GM21619 (cell line): ENCODE measurements at regions not wholly inside any gene's neighbourhood (a gene's known extent, or its start where the extent isn't known, plus 50 kb on each side); places are given as distances from the start of the nearest gene placed in this dataset.

Experiments
- ATAC-seq: cut with Tn5 transposase; IDR thresholded peaks from one replicate; pipeline ENCODE4 v1.9.1; 2021; ENCODE audit not compliant: unreplicated experiment

DNA sequence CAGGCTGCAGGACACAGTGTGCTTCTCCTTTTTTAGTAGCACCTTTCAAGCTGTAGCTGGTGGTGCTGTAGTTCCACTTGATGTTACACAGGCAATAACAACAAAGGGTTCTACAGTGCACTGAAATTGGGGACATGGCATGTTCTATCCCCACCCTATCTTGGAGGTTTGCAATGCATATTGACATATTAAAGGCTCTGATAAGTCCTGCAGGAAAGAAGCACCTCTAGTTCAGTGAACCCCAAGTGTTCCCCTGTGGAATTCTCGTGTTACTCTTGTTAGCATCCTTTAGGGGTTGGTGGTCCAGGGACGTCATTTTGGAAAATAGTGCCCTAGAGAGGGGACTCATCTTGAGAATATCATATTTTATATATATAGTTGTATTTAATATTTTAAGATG, 337.6 kb downstream of the DHX35 start:
- no peak for ATAC-seq

DNA sequence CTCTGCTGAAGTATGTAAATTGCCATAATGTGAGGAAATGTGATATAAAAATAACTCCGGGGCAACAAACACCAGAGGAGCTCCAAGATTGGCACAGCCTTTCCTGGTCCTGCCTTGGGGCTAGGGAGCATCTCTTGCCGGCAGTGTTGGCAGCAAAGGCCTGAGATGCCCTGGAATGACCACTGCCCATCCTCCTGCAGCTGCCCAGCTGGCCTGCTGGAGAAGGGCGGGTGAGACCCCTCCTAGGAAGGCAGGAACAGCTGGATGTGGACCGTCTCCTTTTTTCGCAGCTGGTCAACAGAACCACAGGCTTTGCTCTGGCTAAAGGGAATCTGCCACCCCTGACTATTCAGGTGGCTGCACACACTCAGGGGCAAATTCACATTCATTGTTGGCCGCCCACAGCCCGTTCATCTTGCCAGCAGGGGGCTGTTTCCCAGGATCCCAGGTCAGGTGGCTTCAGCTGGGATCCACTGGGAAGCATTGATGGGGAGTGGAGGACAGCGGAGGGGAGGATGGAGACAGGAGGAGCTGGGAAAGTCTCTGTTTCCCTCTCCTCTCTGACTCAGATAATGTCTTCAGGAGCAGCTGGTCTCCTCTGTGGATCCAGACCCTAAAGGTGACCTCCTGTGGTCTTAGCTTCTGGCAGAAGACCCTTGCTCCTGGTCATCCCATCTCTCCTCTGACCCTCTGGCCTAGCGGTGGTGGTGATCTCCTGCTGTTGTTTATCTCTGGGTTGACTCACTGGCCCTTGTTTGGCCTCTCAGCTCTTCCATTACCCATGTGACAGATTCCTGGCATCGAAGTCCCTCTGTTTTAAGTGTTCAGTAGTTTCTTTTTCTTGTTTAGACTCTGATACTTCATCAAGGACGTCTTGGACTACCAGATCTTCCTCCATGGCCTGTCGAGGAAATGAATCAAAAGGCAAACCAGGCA, 336.7 kb downstream of the DHX35 start:
- ATAC-seq: no peak

DNA sequence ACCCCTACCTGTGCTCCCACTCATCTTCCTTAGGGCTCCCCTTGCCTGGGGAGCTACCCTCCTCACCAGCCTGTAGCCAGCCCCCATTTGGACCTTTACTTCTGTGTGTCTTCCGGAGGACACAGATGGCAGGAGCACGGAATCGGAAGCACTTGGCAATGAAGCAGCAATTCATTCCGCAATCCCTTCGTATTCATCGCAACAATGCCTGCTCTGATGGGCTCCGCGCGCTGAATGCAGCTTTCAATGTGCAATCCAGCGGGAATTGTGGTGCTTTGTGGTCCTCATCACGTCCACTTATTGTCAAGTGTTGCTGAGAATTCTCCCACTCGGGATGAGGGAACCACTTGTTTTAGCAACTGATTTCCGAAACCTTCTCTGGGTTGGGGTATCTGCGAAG, 336.0 kb downstream of the DHX35 start:
- ATAC-seq: no peak

DNA sequence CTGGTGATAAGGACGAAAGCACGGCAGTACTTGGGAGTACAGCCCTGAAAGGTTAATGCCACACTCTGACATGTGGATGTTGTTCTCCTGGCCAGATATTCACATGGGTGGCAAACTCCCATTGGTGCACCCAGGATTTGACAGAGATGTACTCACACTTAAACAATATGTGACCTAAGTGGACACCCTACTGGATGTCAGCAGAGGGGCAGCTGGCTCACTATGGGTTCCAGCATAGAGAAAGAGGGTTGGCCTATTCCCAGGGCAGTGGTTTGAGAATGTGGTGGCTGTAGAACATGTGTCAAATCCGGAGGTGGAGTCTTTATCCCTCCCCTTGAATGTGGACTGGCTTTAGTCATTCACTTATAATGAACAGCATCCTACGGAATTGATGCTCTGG, 333.2 kb downstream of the DHX35 start:
- no peak for ATAC-seq

DNA sequence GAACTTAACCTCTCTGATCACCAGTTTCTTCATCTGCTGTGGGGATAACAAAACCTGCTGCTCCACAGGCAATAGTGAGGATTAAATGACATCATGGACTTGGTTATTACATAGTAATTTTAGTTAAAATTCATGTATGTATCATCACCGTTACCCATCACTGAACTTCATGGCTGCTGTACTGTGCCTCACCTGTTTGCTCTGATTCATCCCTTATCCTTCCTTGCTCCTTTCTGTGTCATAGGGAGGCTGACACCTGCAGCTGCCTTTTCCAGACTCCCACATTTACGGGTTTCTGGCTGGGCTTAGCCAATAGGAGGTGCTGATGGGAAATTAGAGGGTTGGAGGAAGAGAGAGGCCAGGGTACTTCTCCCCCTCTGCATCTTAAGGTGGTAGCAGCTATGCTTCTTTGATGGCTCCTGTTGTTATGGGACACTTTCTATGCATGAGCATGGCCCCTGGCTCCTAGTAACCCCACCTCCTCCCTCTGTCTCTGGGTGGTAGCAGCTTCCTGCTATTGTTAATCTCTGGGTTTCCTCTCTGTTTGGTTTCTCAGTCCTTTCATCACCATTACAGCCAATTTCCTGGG, 332.1 kb downstream of the DHX35 start:
- ATAC-seq: no peak

DNA sequence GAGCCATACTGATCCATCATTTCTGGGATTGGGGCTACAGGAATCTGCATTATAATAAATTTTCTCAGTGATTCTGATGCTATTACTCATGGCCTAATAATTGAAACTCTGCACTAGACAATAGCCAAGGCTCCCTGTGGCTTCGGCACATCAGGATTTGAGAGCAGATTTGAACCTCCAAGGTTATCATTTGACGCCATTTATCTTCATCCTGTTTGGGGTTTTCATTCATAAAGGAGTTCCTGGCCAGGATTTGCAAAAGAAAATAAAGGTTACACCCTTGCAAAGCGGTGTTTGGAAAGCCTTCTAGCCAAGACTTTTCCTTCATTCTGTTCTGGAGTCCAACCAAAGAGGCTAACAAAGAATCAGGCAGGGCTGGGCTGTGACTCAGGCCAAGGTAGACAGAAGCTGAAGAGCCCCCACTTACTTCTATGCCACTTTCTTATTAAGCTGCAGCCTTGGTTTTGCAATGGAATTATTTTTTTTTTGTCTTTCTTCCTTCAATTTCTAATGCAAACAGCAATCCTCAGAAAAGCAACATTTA, 330.1 kb downstream of the DHX35 start:
- ATAC-seq: no peak

DNA sequence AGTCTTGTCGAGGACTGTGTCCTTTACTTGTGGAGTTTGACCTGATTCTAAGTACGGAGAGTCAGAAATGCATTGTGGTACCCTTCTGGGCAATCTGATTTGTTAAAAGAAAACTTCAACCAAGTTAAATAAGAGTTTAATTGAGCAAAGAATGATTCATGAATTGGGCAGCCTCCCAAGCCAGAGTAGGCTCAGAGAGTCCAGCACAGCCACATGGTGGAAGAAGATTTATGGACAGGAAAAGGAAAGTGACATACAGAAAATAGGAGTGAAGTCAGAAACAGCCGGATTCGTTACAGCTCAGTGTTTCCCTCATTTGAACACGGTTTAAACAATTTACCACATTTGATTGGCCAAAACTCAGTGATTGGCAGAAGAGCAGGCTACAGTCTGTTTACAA, 329.2 kb downstream of the DHX35 start:
- ATAC-seq: no peak

DNA sequence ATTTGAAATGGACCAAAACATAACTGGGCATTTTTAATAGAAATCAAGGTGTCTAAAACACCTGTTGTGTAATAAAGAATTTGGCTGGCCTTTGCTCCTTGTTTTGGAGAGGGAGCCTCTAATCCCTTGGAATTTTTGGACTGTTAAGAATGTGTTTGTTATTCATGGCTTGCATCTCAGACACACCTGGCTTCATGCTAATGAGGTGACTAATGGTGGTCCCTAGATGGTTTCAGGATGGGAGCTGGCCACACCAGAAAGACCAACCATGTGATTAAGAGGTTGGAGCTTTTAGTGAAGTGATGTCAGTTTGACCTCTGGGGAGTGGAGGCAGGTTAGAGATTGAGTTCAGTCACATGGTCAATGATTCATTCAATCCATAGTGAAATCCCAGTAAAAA, 328.4 kb downstream of the DHX35 start:
- ATAC-seq: no peak

DNA sequence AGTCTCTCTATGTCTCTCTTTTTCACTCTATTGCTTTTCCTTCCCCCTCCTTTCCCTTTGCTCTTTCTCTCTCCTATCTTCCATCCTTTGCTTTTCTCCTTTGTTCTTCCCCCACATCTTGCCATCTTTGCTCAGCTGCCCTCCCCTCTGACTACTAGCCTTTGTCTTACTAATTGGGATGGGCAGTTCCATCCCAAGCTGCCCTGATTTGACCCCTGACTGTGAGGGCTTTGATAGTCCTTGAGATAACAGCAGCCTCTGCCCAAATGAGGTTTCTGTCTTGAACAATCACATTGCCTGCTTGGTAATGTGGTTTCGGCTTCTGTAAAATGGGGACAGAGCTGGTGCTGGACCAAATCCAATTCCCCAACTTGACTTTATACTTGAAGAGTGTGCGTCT, 327.7 kb downstream of the DHX35 start:
- ATAC-seq: no peak

DNA sequence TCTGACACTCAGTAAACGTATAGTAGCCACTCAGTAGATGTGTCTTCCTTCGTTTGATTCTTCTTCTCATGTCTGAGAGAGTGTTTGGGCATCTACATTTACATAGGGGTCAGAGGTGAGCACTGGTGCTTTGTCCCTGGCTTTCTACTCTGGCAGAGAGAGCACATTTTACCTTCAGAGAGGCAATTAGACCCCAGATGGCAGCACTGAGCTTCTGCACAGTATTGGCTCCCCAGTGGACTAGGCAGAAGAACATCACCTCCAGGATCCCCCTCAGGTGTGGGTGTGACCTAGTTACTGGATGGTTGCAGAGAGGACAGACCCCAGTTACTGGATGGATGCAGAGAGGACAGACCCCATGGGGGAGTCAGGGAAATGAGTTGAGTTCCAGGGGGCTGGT, 327.2 kb downstream of the DHX35 start:
- no peak for ATAC-seq

GRCh38 chr20:39283464-39283863, 321.3 kb downstream of the DHX35 start:
- ATAC-seq: no peak

DNA sequence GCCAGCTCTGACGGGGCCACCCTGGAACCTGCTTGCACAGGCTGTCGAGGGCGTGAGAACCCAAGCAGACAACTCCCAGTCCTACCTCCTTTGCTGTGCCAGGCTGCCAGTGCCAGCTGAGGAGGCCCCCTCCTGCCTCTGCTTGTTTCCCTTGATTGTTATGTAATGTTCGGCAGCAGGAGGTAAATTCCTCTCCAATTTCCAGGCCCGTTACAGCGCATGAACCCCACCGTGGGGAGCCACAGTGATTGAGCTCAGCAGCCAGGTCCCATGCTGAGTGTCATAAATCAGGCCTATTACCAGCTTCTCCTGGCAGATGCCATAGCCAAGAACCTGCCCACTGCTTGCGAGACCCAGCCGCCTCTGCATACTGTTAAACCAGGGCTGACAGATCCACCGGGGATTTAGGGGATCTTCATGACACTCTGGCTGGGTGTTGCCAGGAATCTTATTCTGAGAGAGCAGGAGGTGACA, 320.5 kb downstream of the DHX35 start:
- ATAC-seq: no peak

GRCh38 chr20:39280875-39281274, 318.7 kb downstream of the DHX35 start:
- no peak for ATAC-seq

GRCh38 chr20:39278230-39278788, 316.2 kb downstream of the DHX35 start:
- no peak for ATAC-seq

DNA sequence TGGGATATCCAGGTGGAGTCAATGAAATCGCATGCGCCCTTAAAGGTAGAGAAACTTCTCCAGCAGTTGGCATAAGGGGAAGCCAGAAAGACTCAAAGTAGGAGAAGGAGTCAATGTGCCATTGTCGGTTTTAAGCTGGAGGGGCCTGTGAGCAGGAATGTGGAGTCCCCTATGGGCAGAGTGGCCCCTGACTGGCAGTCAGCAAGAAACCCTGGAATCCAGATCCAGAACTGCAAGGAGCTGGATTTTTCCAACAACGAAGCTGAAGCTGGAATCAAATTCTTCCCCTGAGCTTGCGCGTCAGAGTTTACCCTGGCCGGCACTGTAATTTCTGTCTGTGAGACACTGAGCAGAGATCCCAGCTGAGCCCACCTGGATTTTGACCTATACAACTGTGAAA, 315.0 kb downstream of the DHX35 start:
- ATAC-seq: no peak

DNA sequence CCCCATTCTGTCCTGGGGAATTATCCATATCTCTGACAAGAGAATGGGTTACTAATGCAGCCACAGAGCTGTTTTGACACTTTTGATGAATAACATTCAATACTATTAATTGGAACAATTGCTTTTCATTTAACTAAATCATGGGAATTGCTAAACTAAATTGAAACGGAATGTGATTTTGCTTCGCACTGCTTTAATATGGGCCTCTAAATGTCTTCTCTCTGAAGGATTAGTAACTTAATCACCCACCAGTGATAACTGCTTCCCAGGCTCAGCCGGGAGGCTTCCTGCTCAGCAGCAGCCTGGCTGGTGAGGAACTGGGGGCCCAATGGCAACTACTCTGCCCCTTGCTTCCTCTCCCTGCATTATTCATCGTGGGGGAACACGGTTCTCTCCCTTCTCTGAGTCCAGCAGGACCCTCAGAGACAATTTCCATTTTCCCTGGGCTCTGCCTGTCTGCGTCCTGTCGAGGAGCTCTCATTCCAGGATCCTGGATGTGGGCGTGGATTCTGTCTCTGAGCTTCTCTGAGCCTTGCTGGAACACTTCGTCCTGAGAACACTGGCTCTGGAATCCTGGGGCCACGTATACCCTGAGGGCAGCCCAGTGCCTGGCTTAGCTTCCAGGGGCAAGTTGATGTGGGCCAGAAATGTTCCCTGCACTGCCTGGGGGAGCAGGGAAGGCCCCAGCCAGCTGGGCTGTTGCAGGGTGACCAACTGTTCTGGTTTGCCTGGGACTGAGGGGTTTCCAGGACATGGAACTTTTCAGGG, 308.9 kb downstream of the DHX35 start:
- ATAC-seq: no peak

DNA sequence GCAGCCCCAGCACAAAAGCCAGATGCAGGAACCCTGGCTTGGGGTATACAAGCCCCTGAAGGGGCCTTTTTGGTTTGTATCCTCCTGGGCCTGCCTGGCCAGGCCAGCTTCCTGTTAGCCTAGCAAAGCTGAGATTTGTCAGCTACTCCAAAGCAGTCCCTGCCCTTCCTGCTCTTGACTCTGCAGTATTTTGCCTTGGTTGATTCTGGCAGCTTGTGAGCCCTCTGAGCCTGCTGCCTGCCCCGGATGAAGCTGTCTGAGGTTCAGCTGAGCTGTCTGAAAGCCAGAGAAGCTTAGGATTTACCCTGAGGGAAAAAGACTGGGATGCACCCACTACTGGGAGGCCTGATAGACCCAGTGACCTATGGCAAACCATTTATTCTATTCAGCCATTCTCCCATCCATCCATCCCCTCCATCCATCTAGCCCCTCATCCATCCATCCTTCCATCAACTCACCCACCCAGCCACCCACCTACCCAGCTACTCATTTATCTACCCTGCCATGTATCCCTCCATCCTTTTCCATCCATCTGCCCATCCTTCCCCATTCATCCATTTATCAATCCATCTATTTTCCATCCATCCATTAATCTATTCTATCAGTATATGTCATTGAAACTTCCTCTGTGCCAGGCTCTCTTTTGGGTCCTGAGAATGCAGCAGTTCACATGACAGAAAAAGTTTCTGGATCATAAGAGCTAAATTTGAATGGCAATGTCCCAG, 307.5 kb downstream of the DHX35 start:
- no peak for ATAC-seq

- ATAC-seq: no peak
These were observed 306.9 kb downstream of the DHX35 start for GRCh38 chr20:39268981-39269461.

DNA sequence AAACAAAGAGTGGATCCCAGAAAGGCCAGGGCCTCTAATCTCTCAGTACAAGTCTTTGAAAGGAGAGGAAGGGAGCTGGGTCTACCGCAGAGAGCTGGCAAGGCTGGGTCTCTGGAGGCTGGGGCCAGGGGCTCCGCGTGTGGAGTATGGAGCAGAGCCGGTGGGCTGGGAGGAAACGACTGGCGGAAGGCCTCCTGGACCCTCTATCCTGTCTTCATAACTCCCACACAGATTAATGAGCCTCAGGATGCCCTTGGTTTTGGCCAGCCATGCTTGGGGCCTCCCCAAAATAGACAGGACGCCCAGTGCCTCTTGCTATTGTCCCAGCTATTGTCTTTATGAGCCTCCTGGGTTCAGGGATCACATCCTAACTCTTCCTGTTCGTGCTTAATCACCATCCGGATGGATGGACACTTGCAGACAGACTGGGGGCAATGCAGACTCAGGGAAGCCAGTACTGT, 306.4 kb downstream of the DHX35 start:
- ATAC-seq: no peak

- ATAC-seq: no peak
These were observed 304.8 kb downstream of the DHX35 start for GRCh38 chr20:39266989-39267388.
